HG03520 (cell line): ENCODE measurements at regions not wholly inside any gene's neighbourhood (a gene's known extent, or its start where the extent isn't known, plus 50 kb on each side); places are given as distances from the start of the nearest gene placed in this dataset.

ENCODE experiments used
- ATAC-seq: cut with Tn5 transposase; IDR thresholded peaks from one replicate; pipeline ENCODE4 v1.9.1; 2021; ENCODE audit warnings: mild to moderate bottlenecking, moderate library complexity; ENCODE audit not compliant: unreplicated experiment

DNA sequence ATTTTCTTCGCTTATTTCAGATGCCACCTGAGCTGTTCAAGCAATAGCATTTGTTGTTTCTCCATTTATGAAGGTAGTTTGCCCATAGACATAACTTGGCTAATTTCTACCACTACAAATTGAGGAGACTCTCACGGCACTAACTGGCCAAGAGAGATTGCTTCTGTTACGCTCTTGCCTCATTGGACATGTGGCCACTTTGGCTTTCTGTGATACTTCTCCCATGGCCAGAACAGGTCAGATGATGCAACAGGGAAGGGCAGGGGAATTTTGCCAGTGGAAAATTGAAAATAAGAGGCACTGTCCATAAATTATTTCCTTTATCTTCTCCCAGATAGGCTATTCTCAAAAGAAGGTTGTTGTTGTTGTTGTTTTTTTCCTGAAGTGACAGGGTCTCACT is 1633.3 kb upstream of the LRRTM3 start:
- no peak for ATAC-seq

DNA sequence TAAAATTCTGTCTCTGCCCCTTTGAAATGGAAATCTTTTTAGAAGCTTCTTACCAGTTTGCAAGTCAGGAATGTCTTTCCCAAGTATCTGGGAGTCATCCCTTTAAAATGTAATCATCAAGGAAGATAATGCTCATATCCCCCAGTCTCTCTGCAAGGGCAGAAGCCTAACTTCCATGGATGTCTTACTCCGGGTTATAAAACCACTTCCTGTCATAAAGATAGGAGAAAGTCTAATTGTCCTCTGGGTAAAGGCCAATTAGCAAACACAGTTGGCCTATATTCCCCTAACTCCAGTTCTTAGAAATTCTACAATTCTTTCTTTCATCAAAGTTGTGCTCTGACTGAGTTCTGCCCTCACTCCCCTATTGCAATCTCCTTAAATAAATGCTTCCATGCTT is 1631.5 kb upstream of the LRRTM3 start:
- ATAC-seq, result no peak

GRCh38 chr10:65301181-65301580 is 1624.7 kb upstream of the LRRTM3 start:
- no peak for ATAC-seq

DNA sequence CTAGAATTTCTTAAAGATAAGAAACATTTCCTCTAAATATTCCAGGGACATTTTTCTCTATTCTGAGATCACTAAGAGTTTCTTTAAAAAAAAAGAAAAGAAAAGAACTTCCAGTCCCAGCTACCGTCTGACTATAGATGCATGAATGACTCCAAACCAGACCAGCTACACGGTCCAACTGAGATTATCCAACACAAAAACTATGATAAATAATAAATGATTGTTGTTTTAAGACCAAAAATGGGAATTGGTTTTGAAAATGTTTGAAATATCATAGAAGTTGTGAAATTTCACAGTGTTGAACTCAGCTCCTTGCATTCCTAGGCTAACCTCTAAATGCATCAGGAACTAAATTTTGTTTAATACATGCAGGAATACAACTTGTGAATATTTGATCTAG is 1619.6 kb upstream of the LRRTM3 start:
- ATAC-seq, result no peak

- ATAC-seq, result no peak
Measured at GRCh38 chr10:65312876-65313275, 1613.0 kb upstream of the LRRTM3 start.

GRCh38 chr10:65313406-65313805 is 1612.4 kb upstream of the LRRTM3 start:
- no peak for ATAC-seq

DNA sequence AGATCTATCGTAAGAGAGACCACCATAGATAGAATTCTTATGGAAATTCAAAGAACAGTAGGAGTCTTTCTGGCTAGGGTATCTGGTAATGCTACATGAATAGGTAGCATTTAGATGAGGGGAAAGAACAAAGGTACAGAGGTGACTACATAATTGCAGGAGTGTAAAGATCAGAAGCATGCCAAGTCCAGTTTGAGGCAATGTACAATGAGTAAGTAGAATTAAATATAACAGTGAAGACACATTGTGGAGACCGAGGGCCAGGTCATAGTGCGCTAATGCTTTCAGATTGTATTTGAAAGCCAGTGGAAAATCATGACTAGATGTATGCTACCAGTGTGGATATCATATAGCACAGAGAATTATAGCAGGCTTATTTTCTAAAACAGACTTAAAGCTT is 1611.6 kb upstream of the LRRTM3 start:
- ATAC-seq, result no peak

- no peak for ATAC-seq
Measured at GRCh38 chr10:65319493-65319892, 1606.3 kb upstream of the LRRTM3 start.

GRCh38 chr10:65320236-65321026 is 1605.4 kb upstream of the LRRTM3 start:
- no peak for ATAC-seq

DNA sequence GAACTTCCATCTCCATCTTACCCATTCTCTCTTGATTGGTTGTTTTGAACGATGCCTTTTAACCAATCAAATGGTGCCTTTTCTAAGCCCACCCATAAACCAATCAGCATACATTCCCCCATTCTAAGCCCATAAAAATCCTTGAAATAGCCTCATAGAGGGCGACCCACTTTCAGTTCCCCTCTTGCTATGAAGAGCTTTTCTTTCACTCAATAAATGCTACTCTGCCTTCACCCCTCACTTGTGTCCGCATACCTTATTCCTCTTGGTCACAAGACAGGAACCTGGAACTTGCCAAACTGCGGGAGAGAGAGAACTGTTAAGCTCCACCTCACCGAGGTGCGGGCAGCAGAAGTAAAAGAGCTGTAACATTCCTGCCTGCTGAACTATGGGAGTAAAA is 1602.0 kb upstream of the LRRTM3 start:
- ATAC-seq, result no peak

GRCh38 chr10:65325913-65326312 is 1599.9 kb upstream of the LRRTM3 start:
- ATAC-seq, result no peak

- no peak for ATAC-seq
Measured at GRCh38 chr10:65328486-65328885, 1597.3 kb upstream of the LRRTM3 start.

DNA sequence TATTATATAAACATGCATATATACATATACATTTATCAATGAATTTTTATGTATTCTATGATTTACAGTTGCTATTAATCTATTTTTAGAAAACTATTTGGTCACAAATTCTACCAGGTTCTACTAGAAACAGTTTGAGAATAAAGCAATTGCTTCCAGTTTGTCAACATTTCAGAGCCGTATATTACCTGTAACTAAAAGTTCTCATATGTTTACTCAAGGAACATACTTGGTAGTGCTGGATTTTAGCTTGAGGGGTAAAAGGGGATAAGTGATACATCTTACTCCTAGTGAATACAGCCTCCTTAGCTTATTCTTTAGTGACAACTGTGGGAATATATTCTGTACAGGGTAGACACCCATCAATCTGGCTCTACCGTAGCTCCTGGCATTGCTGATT is 1590.5 kb upstream of the LRRTM3 start:
- ATAC-seq, result no peak

DNA sequence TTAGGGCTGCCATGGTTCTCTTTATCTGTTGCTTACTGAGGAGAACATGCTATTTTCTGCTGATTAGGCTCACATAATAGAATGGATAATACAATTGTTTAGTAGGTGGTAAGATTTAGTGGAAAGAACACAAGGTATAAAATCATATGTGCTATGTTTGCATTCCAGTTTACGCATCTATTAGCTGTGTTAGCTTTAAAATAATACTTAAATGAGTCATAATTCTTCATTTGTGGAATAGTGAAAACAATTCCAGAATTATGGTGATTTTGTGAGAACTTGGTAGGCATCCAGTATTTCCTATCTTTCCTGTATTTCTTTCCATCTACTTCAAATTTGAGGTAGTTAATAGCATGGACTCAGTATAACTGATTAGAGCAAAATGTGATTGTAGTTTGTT is 1585.5 kb upstream of the LRRTM3 start:
- no peak for ATAC-seq

DNA sequence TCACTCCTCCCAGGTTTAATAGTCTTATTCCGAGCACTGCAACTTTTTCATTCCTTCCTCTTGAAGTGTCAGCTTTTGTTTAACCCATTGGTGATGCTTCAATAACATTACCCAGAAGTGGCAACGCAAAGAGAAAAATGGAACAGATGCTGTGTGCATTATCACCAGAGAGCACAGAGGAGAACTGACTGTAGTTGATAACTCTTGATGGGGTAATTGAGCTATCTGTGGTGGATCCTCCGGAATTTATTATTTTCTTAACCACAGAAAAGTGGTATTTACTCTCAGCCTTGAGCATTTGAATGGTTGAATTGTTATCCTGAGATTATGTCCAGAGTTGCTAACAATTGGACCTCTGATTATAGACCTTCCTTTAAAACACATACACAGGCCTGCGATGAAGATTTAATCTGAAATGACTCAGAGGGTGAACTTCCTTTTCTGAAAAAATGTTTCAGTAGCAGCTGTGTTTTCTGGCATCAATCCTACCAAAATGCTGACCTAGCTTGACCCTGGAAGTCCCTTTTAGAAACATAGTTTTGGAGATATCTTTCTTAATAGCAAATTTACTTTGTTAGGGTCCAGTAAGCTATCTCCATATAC is 1584.4 kb upstream of the LRRTM3 start:
- ATAC-seq, result no peak

- no peak for ATAC-seq
Measured at GRCh38 chr10:65342245-65342644, 1583.6 kb upstream of the LRRTM3 start.

GRCh38 chr10:65346466-65346865 is 1579.4 kb upstream of the LRRTM3 start:
- ATAC-seq, result no peak

- ATAC-seq, result no peak
Measured at GRCh38 chr10:65348637-65349036, 1577.2 kb upstream of the LRRTM3 start.

GRCh38 chr10:65350611-65351010 is 1575.2 kb upstream of the LRRTM3 start:
- no peak for ATAC-seq

DNA sequence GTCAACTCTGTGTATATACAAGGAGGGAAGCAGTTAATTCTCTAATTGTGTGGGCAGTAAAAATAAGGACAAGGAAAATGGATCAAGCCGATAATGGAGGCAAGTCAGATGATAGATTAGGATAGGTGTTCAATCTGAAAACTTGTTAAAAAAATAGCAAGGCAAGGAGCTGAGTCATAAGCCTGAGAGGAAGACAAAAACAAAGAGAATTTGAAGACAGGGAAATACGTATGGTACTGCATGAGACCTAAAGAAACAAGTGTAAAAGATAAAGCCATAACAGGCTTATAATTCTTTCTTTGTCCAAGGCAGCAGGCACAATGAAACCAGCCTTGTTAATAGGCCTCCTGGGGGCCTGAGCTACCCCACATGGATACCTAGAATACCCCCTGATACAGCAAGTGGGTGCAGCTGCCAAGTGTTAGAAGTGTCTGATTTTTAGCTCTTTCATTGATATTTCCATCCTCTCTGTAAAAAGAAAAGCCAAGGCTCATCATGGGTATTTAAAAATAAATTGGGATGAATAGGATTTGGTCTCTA is 1570.6 kb upstream of the LRRTM3 start:
- no peak for ATAC-seq

- ATAC-seq, result no peak
Measured at GRCh38 chr10:65358565-65358964, 1567.3 kb upstream of the LRRTM3 start.

- no peak for ATAC-seq
Measured at GRCh38 chr10:65360497-65360896, 1565.3 kb upstream of the LRRTM3 start.
